SK-N-SH (cell line): ENCODE measurements at regions not wholly inside any gene's neighbourhood (a gene's known extent, or its start where the extent isn't known, plus 50 kb on each side); places are given as distances from the start of the nearest gene placed in this dataset.

ENCODE experiments used
- CTCF ChIA-PET: fragments of 300-600, 350-600 bp; formaldehyde crosslinking; extraction: SDS; loops from one replicate; lab custom pipeline; 2021; lab: Yijun Ruan, JAX
- POLR2A ChIA-PET: fragments of 350-600 bp; sonication (Branson Sonifier 250); formaldehyde crosslinking; extraction: SDS; loops from one replicate; lab custom pipeline; 2020; ENCODE audit warnings: antibody characterized with exemption, inconsistent platforms; lab: Yijun Ruan, JAX
- DNase-seq: peaks from one replicate; pipeline ENCODE4 v3.0.0; 2012
- H2AFZ ChIP-seq: fragments of 200-600 bp; sonication (generic); 2 replicates; pipeline ENCODE4 v1.8.1; 2016; ENCODE audit warnings: antibody characterized with exemption, mild to moderate bottlenecking, low read depth
- H3F3A ChIP-seq: fragments of 200-600 bp; sonication (generic); replicated peaks from 2 replicates; pipeline ENCODE3; 2016; ENCODE audit warnings: antibody characterized with exemption, mild to moderate bottlenecking; ENCODE audit not compliant: insufficient read depth
- H3K27ac ChIP-seq, 2 experiments: fragments of 200-500 bp in 1 of 2; fragments of 200-600 bp in 1 of 2; sonication (Bioruptor generic) in 1 of 2; sonication (generic), shearing (Covaris generic) in 1 of 2; 2 replicates each; pipeline versions ENCODE4 v1.5.1 to v1.6.1; 2014 to 2016; ENCODE audit warnings: low read depth in 2 of 2, inconsistent platforms in 1 of 2, low read length in 1 of 2, mild to moderate bottlenecking in 1 of 2, mixed read lengths in 1 of 2
- H3K27me3 ChIP-seq: fragments of 200-600 bp; sonication (generic), shearing (Covaris generic); 2 replicates; pipeline ENCODE4 v1.6.1; 2016; ENCODE audit warnings: mixed run types; ENCODE audit not compliant: insufficient read depth
- H3K36me3 ChIP-seq, 2 experiments: fragments of 200-500 bp in 1 of 2; fragments of 200-600 bp in 1 of 2; sonication (Bioruptor generic) in 1 of 2; sonication (generic) in 1 of 2; replicated peaks in 1 of 2; 2 replicates each; pipeline versions ENCODE3 to v1.5.1; 2014 to 2016; ENCODE audit warnings: low read length in 1 of 2, mild to moderate bottlenecking in 1 of 2; ENCODE audit not compliant: insufficient read depth in 2 of 2, control insufficient read depth in 1 of 2
- H3K4me1 ChIP-seq, 2 experiments: fragments of 200-500 bp in 1 of 2; fragments of 200-600 bp in 1 of 2; sonication (Bioruptor generic) in 1 of 2; sonication (generic), shearing (Covaris generic) in 1 of 2; 2 replicates each; pipeline versions ENCODE4 v1.5.1 to v1.6.1; 2014 to 2016; ENCODE audit warnings: low read depth in 1 of 2, low read length in 1 of 2, mixed run types in 1 of 2; ENCODE audit not compliant: insufficient read depth in 2 of 2, control insufficient read depth in 1 of 2
- H3K4me2 ChIP-seq: fragments of 200-600 bp; sonication (generic), shearing (Covaris generic); 2 replicates; pipeline ENCODE4 v1.6.1; 2017; ENCODE audit warnings: mixed run types
- H3K4me3 ChIP-seq, 2 experiments: fragments of 200-500 bp in 1 of 2; fragments of 200-600 bp in 1 of 2; sonication (Bioruptor generic) in 1 of 2; sonication (generic), shearing (Covaris generic) in 1 of 2; 2 replicates each; pipeline versions ENCODE4 v1.5.1 to v1.8.1; 2014 to 2016; ENCODE audit warnings: low read depth in 2 of 2, inconsistent platforms in 1 of 2, low read length in 1 of 2, mild to moderate bottlenecking in 1 of 2, mixed read lengths in 1 of 2, moderate library complexity in 1 of 2
- H3K79me2 ChIP-seq: fragments of 200-600 bp; sonication (generic); 2 replicates; pipeline ENCODE4 v1.8.1; 2017; ENCODE audit warnings: mild to moderate bottlenecking; ENCODE audit not compliant: insufficient read depth
- H3K9ac ChIP-seq: fragments of 200-600 bp; sonication (generic); 2 replicates; pipeline ENCODE4 v1.6.1; 2017; ENCODE audit warnings: mixed run types
- H3K9me2 ChIP-seq: fragments of 200-600 bp; sonication (generic); 2 replicates; pipeline ENCODE4 v1.6.1; 2017; ENCODE audit warnings: mixed run types
- H3K9me3 ChIP-seq: fragments of 200-600 bp; sonication (generic); 2 replicates; pipeline ENCODE4 v1.6.1; 2017; ENCODE audit warnings: mixed run types, mild to moderate bottlenecking, moderate library complexity
- H4K20me1 ChIP-seq: fragments of 200-600 bp; sonication (generic); 2 replicates; pipeline ENCODE4 v1.6.1; 2017; ENCODE audit warnings: mild to moderate bottlenecking, mixed run types; ENCODE audit not compliant: insufficient read depth
- ELF1 ChIP-seq: IDR thresholded peaks from 2 replicates; pipeline ENCODE4 v1.4.0; 2012
- EP300 ChIP-seq, 2 experiments: IDR thresholded peaks; 2 replicates each; pipeline versions ENCODE4 v1.4.0 to v1.6.1; 2012; ENCODE audit warnings: borderline replicate concordance in 1 of 2, low read depth in 1 of 2, low read length in 1 of 2
- EZH2phosphoT487 ChIP-seq: fragments of 200-600 bp; sonication (generic); IDR thresholded peaks from 2 replicates; pipeline ENCODE4 v1.6.1; 2017; ENCODE audit warnings: low read depth, mixed run types, mild to moderate bottlenecking, antibody characterized with exemption, moderate library complexity, borderline replicate concordance
- FOXM1 ChIP-seq: IDR thresholded peaks from 2 replicates; pipeline ENCODE4 v1.4.0; 2012; ENCODE audit warnings: low read depth, mild to moderate bottlenecking
- GABPA ChIP-seq: IDR thresholded peaks from 2 replicates; pipeline ENCODE4 v1.4.0; 2012; ENCODE audit warnings: low read depth, mild to moderate bottlenecking
- GATA2 ChIP-seq: sonication (generic); formaldehyde crosslinking; IDR thresholded peaks from 2 replicates; pipeline ENCODE4 v1.5.0; 2020; ENCODE audit warnings: mild to moderate bottlenecking, missing genetic modification reagents
- MAX ChIP-seq: IDR thresholded peaks from 2 replicates; pipeline ENCODE4 v1.4.0; 2012; ENCODE audit warnings: low read depth
- MEF2A ChIP-seq: IDR thresholded peaks from 2 replicates; pipeline ENCODE4 v1.4.0; 2012; ENCODE audit warnings: low read depth, borderline replicate concordance
- NFIC ChIP-seq: IDR thresholded peaks from 2 replicates; pipeline ENCODE4 v1.4.0; 2012; ENCODE audit warnings: borderline replicate concordance
- PBX3 ChIP-seq: IDR thresholded peaks from 2 replicates; pipeline ENCODE4; 2012
- POLR2AphosphoS5 ChIP-seq: IDR thresholded peaks from 2 replicates; pipeline ENCODE4 v1.6.1; 2012; ENCODE audit warnings: low read depth, low read length
- RAD21 ChIP-seq: IDR thresholded peaks from 2 replicates; pipeline ENCODE4 v1.6.1; 2012; ENCODE audit warnings: mild to moderate bottlenecking, low read length
- REST ChIP-seq: IDR thresholded peaks from 2 replicates; pipeline ENCODE4 v1.6.1; 2012; ENCODE audit warnings: mild to moderate bottlenecking, low read depth, low read length, moderate library complexity
- SMC3 ChIP-seq: IDR thresholded peaks from 2 replicates; pipeline ENCODE4 v1.6.1; 2012; ENCODE audit warnings: low read depth, low read length, improper control_type of control experiment
- TAF1 ChIP-seq: IDR thresholded peaks from 2 replicates; pipeline ENCODE4 v1.6.1; 2012; ENCODE audit warnings: low read depth, mild to moderate bottlenecking, low read length, moderate library complexity, borderline replicate concordance
- TCF12 ChIP-seq: IDR thresholded peaks from 2 replicates; pipeline ENCODE4 v1.4.0; 2012
- TEAD4 ChIP-seq: IDR thresholded peaks from 2 replicates; pipeline ENCODE4 v1.4.0; 2012; ENCODE audit warnings: mild to moderate bottlenecking, borderline replicate concordance; ENCODE audit not compliant: insufficient read depth
- USF2 ChIP-seq: fragments of 150-350 bp; IDR thresholded peaks from 2 replicates; pipeline ENCODE4 v1.6.1; 2017; ENCODE audit warnings: antibody characterized with exemption, low read length, low read depth, borderline replicate concordance
- ZBTB33 ChIP-seq: IDR thresholded peaks from 2 replicates; pipeline ENCODE4 v1.4.0; 2012; ENCODE audit warnings: low read depth, borderline replicate concordance
- WGBS: methylation state at CpG from one replicate; pipeline ENCODE4 v1.1.6; 2017; ENCODE audit warnings: low lambda C conversion rate; 5-methylcytosine and 5-hydroxymethylcytosine counted together

GRCh38 chr12:60920841-60921495, 1325.1 kb downstream of the SLC16A7 start:
- Histone ChIP-seq H3K9ac (no peak overlapping the region), H3K9me3 (no peaks in the 10 kb centered on the region), H3F3A (no peaks in the 10 kb centered on the region), H4K20me1 (no peaks in the 10 kb centered on the region), H3K27me3 (no peaks in the 10 kb centered on the region), H3K27ac (no peak overlapping the region), H3K4me1 (no peaks in the 10 kb centered on the region), H3K4me2 (no peak overlapping the region), H3K4me3 (no peak overlapping the region), H3K79me2 (no peaks in the 10 kb centered on the region), H2AFZ (0 out of 2 replicates have a peak overlapping the region, but pooled peaks have one; percentile 63), H3K9me2 (no peaks in the 10 kb centered on the region), H3K36me3 (no peaks in the 10 kb centered on the region)
- WGBS, result 10% methylated on average over 2 of the region's 2 CpGs
- no peak for DNase-seq
- POLR2A ChIA-PET, result no interaction called here
- CTCF ChIA-PET, result no interaction called here
- TF ChIP-seq FOXM1 (no peak), ELF1 (no peak), PBX3 (no peak), TAF1 (no peak), RAD21 (no peak), EZH2phosphoT487 (no peak), USF2 (no peak), SMC3 (no peak), POLR2AphosphoS5 (no peak), MEF2A (no peak), GATA2 (no peak), ZBTB33 (no peak), NFIC (no peak)

- Histone ChIP-seq H3K9ac (no peak overlapping the region), H2AFZ (peak overlapping the region; percentile 63; the same call in 1 of the 2 replicates), H3K9me3 (no peaks in the 10 kb centered on the region), H3F3A (no peaks in the 10 kb centered on the region), H3K27ac (no peak overlapping the region), H3K4me1 (no peaks in the 10 kb centered on the region), H4K20me1 (no peaks in the 10 kb centered on the region), H3K9me2 (no peaks in the 10 kb centered on the region), H3K4me2 (no peak overlapping the region), H3K27me3 (no peaks in the 10 kb centered on the region), H3K79me2 (no peaks in the 10 kb centered on the region), H3K4me3 (no peak overlapping the region), H3K36me3 (no peaks in the 10 kb centered on the region)
- no peak for DNase-seq
- ChIA-PET POLR2A (no interaction called here), CTCF (no interaction called here)
- WGBS, result 2% methylated on average over 4 of the region's 4 CpGs
- TF ChIP-seq GABPA (no peak), TEAD4 (no peak), REST (no peak), MAX (no peak), TCF12 (no peak), PBX3 (no peak), EZH2phosphoT487 (no peak), SMC3 (no peak), NFIC (no peak), EP300 (IDR thresholded peaks at IDR 0.05; ENCODE audit: borderline replicate concordance in 1 of 2, low read depth in 1 of 2, low read length in 1 of 2) (no peak)
These were observed 1325.7 kb downstream of the SLC16A7 start for GRCh38 chr12:60921541-60921940.
